NCI-H1105 treated with DMSO at 0.1 percent for 48 hours (cell line): ENCODE measurements at regions not wholly inside any gene's neighbourhood (a gene's known extent, or its start where the extent isn't known, plus 50 kb on each side); places are given as distances from the start of the nearest gene placed in this dataset.

Experiments used
- DNase-seq: peaks from one replicate; lab custom pipeline; 2025; lab: John Stamatoyannopoulos, UW

DNA sequence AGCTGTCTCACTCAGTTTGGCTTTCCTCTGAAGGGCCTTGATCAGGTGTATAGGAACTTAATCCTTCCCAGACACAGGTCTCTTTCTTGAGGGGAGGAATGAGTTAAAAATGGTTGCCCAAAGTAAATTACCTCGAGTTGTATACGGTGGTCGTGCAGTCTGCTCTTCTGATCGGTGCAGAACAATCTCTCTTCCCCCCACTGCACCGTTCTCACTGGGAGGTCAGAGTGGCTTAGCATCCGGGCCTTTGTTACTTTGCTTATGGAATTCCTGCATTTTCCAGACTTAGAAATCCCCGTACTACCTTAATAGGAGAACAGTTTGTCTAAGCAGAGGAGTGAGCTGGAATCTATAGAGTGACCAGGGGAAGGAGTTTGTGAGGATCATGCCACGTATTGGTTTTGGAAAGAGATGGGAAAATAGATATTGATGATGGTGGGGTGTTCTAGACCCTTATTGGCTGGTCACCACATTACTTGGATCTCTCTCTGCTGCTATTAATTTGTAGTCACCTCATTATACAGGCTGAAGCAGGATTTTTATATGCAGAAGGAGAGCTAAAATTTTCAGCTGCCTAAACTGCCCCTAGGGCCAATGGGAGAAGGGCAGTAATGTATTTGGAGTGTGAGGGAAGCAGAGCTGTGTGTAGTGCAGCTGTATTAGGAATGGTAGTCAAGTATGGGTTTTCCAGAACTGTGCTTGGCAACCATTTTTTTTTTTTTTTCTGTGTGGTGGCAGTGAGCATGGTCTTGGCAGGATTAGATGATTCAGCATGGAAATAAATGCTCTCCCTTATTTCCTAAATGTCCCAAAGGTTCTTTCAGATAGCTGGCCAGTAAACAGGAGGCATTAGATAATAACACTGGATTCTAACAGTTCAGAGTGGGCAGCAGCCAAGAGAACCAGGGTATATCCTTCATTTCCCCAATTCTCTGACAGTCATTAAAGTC lies 81.5 kb downstream of the NDUFS5 start:
- peak; percentile 16 for DNase-seq

GRCh38 chr1:39109644-39110043 lies 83.5 kb downstream of the NDUFS5 start:
- no peak for DNase-seq

DNA sequence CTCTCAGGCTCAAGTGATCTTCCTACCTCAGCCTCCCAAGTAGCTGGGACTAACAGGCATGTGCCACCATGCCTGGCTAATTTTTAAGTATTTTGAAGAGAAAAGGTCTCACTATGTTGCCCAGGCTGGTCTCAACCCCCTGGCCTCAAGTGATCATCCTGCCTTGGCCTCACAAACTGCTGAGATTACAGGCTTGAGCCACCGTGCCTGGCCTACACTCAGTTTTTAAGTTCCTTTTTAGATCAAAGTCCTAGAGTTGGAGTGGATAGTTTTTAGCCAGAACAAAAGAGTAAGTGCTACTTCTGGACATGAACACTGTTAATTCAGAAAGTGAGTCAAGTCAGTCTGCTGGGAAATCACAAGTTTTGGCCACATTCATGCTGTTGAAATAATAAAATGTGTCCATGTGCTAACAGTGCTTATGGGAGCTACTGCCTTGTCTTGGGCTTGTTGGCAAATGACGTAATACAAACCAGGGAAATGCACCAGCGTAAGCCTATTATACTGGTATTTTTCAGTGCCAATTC lies 84.2 kb downstream of the NDUFS5 start:
- DNase-seq = no peak

DNA sequence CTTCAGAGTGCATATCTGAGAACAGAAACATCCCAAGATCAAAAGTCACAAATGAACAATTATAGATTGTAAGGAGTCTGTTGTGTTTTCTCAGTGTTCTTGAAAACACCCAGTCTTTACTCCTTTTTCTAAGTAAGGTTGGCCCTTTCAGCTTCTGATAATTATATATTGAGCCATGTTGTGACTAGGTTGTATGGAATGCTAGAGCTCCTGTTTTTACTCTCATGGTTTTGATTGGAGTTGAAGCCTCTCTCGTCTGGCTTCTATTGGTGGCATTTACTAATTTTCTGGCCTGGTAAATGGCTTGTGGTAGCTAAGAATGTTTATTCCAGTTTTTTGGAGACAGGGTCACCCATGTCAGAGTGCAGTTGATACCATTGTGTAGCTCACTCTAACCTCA lies 84.7 kb downstream of the NDUFS5 start:
- DNase-seq = no peak

- DNase-seq = no peak
Measured at GRCh38 chr1:39113109-39113743, 87.1 kb downstream of the NDUFS5 start.

GRCh38 chr1:39115271-39116110 lies 89.0 kb upstream of the MACF1 start:
- no peak for DNase-seq

- DNase-seq = no peak
Measured at GRCh38 chr1:39116116-39116607, 88.3 kb upstream of the MACF1 start.

DNA sequence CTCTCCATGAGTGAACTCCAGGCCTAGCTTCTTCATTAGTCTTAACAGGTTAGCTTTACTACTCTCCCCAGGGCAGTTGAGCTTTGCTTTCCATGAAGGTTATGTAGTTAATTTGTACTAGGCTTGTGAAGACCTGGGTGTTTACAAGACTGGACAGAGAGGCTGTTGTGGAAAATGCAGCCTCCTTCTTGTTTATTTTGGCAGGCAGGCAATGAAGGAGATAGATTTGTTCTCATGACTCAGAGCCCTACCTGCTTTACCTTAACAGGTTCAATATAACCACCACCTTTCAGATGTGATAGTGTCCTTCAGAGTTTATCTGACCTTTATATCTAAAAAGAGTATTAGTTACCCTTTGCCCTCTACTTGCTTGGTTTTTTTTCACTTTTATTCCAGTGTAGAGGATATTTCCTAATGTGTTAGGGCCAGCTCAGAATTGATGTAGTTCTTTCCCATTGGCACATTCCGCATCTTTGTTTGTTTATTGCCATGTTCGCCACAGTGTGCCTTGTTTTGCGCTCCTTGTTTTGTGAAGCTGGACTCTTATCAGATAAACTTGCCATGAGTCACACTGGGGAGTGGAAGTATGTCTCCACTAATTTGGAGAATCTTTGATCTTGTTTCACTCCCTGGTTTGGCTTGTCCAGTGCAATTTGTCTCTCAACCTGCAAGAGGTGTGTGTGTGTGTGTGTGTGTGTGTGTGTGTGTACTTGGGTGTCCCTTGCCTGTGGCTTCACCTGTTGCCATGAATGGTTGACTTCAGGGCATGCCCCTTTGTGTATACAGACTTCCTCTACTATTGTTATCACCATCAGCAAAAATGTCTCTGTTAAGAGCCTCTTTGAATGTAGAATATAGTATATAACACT lies 87.4 kb upstream of the MACF1 start:
- DNase-seq = peak; percentile 8

DNA sequence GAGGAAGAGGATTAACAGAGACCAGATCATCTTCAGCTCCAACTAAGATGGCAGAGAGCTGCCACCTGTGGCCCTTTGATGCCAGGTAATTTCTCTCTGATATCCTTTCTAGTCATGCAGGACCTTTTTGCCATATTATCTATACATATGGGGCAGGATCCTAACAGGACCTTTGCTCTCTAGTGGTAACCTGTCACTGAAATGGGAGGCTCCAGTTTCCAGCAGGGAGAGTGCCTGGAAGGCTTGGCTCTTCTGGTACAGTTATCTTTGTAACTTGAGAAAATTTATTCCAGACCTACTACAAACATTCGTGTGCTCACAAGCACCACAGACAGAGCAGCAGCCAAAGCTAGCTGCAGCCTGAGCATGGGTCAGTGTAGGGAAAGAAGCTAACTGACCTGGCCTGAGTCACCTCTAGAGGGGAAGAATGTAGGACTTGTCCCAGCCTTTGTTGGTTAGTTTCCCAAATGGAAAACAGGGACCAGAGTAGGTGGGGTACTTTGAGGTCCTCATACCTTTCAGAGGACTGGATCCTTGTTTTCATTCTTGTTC lies 86.5 kb upstream of the MACF1 start:
- DNase-seq = no peak

GRCh38 chr1:39122056-39122455 lies 82.4 kb upstream of the MACF1 start:
- DNase-seq = no peak

GRCh38 chr1:39124282-39124681 lies 80.2 kb upstream of the MACF1 start:
- no peak for DNase-seq

- DNase-seq = no peak
Measured at GRCh38 chr1:39127513-39127912, 77.0 kb upstream of the MACF1 start.

- DNase-seq = no peak
Measured at GRCh38 chr1:39128126-39128525, 76.4 kb upstream of the MACF1 start.

DNA sequence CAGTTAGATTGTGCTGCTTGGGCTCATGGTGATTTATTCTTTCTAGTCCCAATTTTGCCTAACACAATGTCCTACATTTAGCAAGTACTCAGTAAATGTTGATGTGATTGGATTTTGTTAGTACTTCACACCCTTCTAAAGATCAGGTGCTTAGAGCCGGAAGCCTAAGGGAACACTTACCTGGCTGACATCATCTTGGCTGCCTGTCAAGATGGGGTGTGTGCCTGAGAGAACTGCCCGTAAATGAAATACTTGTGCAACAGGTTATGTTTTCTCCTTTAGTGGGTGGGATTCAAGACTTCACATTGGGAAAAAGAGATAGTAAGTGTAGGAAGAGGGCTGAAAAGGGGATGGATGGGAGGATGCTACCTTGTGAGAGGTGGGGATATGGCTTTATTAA lies 75.5 kb upstream of the MACF1 start:
- peak; percentile 93 for DNase-seq

- DNase-seq = peak; percentile 44
Measured at GRCh38 chr1:39129514-39129913, 75.0 kb upstream of the MACF1 start.

DNA sequence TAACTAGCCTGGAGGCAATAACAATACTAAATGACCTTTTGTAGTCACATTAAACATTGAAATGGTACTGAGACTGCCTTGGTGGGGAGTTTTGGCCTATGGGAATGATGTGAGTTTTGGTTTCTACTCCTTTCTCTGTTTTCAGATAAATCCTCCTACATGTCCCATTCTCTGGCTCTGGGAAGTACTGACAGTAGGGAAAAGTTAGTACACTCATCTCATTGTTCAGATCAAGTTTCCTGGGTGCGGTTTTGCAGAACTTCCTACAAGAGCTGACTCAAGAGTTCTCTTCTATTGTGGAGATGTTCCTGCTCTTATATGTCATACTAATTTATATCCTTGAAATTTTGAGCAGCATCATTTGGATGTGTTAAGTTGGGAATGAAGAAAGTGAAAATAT lies 74.2 kb upstream of the MACF1 start:
- DNase-seq = no peak

GRCh38 chr1:39131940-39132339 lies 72.6 kb upstream of the MACF1 start:
- DNase-seq = peak; percentile 24

- DNase-seq = no peak
Measured at GRCh38 chr1:39132505-39133339, 71.8 kb upstream of the MACF1 start.

DNA sequence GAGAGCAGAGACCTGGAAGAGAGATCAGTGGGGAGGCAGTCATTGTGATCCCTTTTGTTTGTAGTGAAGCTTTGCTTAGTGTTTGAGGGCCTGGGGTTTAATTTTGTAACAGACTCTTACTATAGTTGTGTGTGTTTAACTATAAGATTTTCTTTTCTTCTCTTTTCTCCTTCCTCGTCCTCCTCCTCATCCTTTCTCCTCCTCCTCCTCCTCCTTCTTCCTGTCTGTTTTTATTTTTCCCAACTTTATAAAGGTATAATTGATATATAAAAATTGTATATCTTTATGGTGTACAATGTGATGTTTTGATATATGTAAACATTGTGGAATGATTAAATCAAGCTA lies 71.2 kb upstream of the MACF1 start:
- no peak for DNase-seq

DNA sequence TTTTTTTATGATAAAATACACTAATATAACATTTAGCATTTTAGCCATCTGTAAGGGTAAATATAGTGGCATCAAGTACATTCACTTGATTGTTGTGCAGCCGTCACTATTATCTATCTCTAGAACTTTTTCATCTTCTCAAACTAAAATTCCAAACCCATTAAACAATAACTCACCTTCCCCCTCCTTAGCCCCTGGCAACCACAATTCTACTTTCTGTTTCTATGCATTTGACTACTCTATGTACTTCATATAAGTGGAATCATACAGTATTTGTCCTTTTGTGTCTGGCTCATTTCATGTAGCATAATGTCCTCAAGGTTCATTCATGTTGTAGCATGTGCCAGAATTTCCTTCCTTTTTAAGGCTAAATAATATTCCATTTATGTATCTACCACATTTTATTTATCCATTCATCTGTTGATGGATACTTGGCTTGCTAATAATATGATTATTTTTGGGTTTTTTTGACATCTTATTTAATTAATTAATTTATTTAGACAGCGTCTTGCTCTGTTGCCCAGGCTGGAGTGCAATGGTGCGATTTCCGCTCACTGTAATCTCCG lies 69.6 kb upstream of the MACF1 start:
- no peak for DNase-seq
